Esophagus squamous epithelium (tissue), 4 donors: ENCODE measurements at regions not wholly inside any gene's neighbourhood (a gene's known extent, or its start where the extent isn't known, plus 50 kb on each side); places are given as distances from the start of the nearest gene placed in this dataset.

Experiments
- POLR2A ChIP-seq, 4 donors: fragments of 450-650 bp; IDR thresholded peaks; one replicate each; pipeline ENCODE4 v1.6.1; 2017; ENCODE audit warnings: antibody characterized with exemption in 4 of 4, mild to moderate bottlenecking in 4 of 4, moderate library complexity in 3 of 4
- TF ChIP-seq, protein P1 (sequence below), 6 experiments: fragments of 450-650 bp in 4 of 6; fragments of 200-600 bp in 2 of 6; sonication (generic) in 2 of 6; IDR thresholded peaks; one replicate each; pipeline ENCODE4 v1.5.1; 2016 to 2019; ENCODE audit warnings: antibody characterized with exemption in 6 of 6, mild to moderate bottlenecking in 4 of 6, moderate library complexity in 4 of 6

DNA sequence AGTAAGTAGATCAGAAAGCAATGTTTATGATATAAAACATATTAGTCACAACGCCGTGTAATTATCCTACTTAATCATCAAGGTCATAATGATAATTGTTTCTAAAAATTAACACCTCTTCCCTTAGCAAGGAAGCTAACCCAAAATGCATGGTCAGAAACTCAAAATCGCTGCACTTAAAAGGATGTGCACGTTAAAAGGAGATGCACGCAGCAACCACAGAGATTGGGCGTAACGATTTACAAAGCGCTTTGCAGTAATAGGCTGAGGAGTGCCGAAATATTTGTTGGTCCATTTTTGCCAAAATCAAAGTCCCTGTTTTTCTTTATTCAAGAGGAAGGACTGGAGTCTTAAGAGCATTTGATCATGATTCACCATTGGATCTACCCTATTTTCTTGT lies 1077.2 kb downstream of the VRK1 start:
- no peak for TF ChIP-seq POLR2A (IDR thresholded peaks at IDR 0.05)
- TF ChIP-seq, protein P1, sequence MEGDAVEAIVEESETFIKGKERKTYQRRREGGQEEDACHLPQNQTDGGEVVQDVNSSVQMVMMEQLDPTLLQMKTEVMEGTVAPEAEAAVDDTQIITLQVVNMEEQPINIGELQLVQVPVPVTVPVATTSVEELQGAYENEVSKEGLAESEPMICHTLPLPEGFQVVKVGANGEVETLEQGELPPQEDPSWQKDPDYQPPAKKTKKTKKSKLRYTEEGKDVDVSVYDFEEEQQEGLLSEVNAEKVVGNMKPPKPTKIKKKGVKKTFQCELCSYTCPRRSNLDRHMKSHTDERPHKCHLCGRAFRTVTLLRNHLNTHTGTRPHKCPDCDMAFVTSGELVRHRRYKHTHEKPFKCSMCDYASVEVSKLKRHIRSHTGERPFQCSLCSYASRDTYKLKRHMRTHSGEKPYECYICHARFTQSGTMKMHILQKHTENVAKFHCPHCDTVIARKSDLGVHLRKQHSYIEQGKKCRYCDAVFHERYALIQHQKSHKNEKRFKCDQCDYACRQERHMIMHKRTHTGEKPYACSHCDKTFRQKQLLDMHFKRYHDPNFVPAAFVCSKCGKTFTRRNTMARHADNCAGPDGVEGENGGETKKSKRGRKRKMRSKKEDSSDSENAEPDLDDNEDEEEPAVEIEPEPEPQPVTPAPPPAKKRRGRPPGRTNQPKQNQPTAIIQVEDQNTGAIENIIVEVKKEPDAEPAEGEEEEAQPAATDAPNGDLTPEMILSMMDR (IDR thresholded peaks at IDR 0.05): no peak
